SKM-1 treated with dmso at 0.1 percent for 144 hours (cell line): ENCODE measurements at regions not wholly inside any gene's neighbourhood (a gene's known extent, or its start where the extent isn't known, plus 50 kb on each side); places are given as distances from the start of the nearest gene placed in this dataset.

Experiments used
- DNase-seq: peaks from one replicate; lab custom pipeline; 2025; ENCODE audit not compliant: unreplicated experiment; lab: John Stamatoyannopoulos, UW

DNA sequence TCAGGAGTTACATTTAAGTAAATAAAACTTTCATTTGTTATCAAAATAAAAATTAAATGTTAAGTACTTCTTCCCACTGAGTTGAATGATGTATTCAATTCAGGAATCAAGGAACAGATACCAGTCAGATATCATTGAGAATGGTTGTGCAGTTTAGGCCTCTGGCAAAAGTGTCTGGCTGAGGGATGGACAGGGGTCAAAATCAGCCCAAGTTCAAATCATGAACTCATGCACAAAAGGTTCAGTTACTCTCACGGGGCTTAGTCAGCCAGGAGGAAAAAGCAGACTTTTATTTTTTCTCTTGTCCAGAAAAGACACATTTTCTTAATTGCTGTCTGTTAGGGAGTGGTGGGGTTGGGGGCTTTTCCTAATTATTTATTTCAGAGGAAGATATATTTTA lies 166.3 kb downstream of the RASSF9 start:
- no peak for DNase-seq

DNA sequence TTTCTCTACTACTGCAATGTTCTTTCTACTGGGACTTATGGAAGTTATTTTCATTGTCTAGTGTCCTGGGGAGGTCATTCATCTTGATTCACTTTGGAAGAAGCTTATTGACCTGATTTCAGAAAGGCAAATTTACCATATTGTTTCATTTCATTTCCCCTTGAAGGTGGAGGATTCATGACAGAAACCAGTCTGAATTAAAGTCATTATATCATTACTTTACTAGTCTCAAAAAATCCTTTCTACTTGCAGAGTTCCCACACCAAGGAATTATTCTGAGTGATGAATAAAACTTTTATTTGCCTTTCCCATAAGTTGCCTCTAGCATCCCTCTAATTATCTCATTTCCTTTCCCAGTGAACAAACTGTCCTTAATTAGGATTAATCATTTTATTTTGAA lies 163.8 kb downstream of the RASSF9 start:
- no peak for DNase-seq

DNA sequence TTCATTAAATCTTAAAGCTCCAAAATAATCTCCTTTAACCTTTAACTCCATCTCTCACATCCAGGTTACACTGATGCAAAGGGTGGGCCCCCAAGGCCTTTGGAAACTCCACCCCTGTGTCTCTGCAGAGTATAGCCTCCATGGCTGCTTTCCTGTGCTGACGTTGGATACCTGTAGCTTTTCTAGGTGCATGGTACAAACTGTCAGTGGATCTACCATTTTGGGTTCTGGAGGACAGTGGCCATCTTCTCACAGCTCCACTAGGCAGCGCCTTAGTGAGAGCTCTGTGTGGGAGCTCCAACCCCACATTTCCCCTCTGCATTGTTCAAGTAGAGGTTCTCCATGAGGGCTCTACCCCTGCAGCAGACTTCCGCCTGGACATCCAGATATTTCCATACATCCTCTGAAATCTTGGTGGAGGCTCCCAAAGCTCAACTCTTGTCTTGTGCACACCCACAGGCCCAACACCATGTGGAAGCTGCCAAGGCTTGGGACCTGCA lies 162.2 kb downstream of the RASSF9 start:
- no peak for DNase-seq

DNA sequence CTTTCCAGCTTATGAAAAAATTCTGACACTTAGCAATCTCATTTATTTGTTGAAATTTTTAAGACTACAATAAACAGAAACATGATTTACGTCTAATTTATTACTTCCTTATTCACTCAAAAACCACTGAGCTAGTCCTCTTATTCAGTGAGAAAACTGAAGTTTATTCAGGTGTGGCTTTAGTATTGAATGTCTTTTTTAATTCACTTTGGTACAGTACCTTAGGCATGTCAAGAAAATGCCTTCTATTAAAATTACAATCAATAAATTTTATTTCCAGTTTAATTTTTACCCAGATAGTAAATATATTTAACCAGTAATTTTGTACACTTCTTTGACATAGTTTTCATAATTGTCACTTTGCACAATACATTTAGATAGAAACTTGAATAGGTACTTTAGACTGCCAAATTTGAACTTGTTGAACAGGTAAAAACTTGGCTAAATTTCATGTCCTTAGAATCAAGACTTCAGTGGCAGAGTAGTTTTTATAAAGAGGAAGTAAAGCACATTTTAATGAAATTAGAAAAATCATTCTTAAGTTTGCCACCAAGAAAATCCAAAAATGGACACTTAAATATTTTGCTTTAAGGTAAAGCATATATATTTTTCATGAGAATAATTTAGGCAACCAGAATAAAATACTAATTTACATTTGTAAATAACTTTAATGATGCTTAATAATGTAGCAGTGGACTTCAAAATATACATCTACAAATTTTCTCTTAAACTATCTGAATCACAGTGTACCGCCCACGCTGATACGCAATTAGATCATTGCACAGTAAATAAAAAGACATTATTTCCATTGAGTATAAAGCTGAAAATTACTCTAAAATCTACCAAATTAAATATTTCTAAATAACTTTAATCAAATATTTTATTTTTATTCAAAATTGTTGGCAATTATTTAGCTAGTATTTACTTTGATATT lies 159.1 kb downstream of the RASSF9 start:
- DNase-seq: no peak

DNA sequence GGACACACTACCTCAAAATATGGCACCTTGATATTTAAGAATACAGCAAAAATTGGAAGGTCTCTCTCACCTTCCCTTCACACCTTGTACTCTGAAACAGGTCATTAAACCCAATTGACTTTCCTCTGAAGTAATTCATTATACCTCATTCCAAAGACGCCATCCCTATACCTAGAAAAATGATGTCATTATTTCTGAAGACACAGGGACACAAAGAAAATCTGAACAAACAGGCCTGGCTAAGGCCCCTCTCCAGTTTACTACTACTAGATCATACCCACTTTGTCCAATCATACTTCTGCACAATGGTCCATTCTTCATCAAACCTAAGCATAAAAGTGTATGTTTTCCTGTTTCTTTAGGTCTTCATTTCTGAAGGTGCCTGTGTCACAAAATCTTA lies 156.9 kb downstream of the RASSF9 start:
- DNase-seq: no peak

DNA sequence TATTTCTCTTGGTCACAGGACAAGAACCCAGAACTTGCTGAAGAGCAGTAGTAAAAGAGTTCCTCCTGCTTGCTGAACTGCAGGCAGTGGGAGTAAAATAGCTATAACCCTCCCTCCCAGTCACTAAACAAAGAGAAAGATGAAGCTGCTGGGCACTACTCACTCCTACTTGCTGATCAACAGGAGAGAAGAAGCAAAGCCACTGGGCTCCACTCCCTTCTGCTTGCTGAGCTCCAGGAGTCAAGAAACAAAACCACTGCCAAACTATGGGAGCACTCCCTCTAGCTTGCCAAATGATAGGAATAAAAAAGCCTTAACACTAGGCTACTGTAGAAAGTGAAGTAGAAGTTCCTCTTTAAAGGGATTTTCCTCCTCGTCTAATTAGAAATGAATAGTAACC lies 155.3 kb downstream of the RASSF9 start:
- DNase-seq: no peak

DNA sequence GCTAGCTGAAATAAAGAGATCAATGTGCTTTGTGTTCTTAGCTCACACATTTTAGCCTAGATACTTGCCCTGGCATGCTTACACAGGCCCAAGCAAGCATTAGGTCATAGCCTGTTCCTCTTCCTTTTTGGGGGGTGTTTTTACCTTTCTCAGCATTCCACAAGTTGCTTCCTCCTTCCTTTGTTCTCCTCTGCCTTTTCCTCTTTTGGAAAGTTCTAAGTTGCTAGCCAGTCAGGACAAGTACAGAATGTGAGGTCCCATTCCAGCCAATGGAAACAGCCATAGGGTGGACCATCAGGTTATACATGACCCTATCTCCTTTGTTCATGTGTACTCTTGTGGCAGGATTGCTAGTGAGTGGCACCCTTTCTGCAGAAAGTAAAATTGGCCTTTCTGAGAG lies 154.9 kb downstream of the RASSF9 start:
- no peak for DNase-seq

DNA sequence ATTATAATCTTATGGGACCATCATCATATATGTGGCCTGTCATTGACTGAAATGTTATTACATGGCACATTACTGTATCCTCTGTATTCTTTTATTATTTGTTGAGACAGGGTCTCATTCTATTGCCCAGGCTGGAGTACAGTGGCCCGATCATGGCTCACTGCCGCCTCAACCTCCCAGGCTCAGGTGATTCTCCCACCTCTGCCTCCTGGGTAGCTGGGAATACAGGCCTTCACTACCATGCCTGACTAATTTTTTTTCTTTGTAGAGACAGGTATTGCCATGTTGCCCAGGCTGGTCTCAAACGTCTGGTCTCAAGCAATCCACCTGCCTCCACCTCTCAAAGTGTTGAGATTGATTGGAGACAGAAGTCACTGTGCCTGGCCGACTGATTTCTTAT lies 153.2 kb downstream of the RASSF9 start:
- no peak for DNase-seq

DNA sequence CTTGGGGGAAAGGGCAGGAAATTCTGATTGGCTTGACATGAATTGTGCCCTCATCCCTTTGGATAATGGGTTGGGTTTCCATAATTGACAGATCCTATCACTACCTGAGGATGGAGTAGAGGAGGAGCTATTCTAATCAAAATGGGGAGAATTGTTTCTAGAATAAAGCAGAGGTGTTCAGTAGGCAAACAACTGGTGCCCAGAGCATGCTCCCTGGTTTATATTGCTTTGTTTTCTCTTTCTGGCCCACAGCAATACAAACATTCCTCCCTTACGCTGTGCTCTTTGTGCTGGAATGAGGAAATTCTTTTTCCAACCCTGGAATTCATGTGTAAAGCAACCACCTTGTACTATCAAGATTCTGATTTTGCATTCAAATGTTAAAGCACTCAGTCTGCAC lies 147.4 kb downstream of the RASSF9 start:
- DNase-seq: no peak

DNA sequence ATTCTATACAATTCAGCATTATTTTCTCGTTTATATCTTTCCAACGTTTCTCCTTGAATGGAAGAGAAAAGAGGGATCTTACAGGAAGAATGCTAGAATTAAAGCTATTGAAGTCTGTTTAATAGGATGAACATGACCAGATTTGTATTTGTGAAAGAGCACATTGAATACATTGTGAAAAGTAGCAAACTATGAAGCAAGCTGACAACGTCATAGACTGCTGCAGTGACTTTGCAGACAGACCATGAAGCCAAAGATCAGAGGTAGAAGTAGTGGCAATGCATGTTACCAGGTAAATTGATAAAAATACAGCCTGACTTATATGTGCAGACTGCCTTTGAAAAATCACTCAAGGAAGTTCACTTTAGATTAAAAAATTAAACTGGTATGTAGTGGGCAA lies 146.1 kb downstream of the RASSF9 start:
- DNase-seq: no peak

DNA sequence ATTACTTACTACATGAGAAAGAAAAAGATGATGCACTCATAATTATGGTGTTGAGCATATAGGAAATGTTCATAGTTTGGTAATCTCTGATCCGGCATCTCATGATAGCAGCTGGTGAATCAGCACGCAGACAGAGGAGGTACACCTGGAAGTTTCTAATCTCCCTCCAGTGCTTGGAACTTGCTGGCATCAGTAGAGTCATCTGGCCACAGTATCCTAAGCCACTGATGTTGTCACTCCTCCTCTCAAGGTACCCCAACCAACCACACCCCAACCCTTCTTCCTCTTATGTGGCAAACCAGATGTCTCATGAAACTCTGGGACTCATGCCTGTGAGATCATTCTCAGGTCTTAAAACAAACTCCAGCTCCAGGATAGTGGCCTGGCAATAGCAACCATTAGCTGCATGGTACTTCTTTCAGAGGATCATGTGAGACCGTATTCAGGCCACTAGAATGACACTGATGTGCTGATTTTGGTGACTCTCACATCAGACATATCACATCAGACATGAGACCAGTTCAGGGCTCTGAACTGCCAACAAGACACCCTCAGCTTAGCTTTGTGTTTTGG lies 143.0 kb downstream of the RASSF9 start:
- DNase-seq: no peak

DNA sequence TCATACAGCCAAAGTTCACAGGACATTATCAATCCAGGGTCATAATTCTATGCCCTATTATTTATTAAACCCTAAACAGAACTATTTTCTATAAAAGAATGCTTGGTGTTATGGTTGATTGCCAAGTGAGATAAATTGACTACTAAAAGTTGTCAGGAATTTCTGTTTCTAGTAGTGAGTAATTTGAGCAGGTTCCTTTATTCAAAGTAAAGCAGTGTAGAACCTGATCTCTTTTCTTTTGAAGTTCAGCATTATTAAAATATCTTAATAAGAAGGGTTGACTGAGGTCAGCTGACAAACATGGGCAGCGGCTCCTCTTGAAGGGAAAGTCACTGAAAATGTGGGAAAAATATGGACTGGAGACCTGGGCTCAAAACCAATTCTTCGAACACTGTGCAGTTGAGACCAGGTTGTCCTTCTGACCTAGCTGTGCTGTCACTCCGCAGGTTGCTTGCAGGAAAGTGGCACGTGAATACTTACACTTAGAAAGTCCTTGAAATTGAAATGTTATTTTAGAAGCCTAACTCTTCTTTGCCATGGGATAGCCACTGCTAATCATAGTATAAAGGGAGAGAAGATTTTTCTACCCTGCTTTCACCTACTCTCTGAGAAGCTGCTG lies 141.0 kb downstream of the RASSF9 start:
- no peak for DNase-seq

DNA sequence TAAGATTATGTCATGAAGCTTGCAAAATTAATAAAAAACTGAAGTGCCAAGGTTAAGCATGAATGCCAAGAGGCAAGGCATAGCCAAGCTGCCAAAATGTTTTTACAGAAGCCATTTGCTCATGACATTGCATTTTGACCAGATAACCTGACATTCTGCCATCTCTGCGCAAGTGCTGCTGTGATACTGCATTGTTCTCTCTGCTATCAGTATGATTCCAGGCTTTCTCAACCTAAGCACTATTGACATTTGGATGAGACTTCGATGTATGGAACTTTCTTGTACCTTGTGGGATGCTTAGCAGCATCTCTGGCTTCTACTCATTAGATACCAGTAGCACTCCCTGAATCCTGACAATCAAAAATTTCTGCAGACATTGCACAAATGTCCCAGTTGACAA lies 139.2 kb downstream of the RASSF9 start:
- no peak for DNase-seq

DNA sequence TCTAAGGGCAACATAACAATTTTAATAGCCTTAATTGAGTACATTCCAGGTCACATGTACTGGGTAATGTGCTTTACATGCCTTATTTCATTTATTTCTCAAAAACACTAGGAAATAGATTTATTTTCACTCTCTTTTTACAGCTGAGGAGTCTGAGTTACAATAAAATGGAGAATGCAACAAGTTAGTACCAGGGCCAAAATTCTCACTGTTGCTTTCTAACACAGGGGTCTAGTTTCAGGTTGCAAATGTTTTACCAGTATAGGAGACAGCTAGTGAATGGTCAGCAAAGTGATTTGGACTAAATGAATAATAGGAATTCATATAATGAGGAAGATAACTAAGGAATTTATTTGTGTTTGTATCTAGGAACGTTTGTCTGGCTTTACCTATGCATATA lies 137.3 kb downstream of the RASSF9 start:
- no peak for DNase-seq

DNA sequence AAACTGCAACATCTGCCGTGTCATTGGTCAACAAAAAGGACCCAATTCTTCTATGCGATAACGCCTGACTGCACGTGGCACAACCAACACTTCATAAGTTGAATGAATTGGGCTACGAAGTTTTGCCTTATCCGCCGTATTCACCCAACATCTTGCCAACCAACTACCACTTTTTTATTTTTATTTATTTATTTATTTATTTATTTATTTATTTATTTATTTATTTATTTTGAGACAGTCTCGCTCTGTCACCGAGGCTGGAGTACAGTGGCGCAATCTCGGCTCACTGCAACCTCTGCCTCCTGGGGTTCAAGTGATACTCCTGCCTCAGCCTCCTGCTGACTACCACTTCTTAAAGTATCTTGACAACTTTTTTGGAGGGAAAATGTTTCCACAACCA lies 127.4 kb downstream of the RASSF9 start:
- no peak for DNase-seq

DNA sequence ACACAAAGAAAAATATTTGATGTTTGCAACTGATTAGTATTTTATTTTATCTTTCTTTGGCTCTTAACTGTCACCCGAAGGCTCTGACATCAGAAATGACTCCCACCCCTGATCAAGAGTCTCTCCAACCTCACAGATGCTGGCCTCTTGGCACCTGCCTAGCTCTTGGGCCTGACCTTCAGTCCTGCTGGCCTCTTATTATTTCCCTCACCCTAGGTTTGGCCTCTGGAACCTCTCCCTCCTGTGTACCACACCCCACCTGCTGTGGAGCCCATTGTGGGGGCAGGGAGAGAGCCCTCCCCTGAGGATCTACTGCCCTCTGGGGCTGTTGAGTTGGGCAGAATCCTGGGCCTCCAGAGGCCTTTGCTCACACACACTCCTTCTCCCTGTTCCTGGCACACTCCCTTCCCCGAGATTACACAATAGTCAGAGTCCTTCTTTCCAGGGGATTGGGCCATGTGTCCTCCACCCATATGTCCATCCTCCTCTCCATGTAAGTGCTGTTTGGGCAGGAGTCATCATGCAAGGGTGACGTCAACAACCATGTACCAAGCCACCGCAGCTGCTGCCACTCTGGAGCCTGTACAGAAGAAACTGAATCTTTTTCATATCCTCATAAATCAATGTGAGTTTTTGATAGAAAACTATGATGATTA lies 124.3 kb downstream of the RASSF9 start:
- DNase-seq: no peak

DNA sequence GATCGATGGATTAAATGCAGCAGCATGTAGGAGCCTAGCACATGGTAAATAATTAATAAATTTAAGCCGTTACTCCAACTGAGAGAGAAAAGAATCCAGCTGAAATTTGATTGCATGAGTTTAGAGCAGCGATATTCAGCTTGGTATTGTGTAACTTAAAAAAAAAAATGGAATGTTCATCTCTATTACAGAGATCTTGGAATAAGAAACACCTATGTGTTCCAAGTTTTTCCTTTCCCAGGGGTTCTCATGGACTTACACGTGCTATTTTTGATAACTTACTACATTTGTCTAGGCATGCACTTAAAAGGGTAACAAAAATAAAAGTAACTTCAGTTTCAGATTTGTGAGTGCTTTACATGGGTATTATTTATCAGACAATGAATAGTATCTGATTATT lies 122.8 kb downstream of the RASSF9 start:
- no peak for DNase-seq

DNA sequence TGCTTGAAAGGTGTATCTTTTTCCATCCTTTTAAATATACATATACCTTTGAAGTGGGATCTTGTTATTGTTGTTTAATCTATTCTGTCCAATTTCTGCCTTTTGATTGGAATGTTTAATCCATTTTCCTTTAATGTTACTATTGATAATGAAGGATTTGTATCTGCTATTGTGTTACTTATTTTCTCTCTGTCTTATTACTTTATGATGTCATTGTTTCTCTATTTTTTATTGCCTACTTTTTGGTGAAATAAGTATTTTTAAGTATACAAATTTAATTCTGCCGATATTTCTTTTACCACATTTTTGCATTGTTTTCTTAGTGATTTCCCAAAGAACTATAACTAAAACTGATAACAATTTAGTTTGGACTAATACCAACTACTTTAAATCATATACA lies 121.8 kb downstream of the RASSF9 start:
- no peak for DNase-seq

DNA sequence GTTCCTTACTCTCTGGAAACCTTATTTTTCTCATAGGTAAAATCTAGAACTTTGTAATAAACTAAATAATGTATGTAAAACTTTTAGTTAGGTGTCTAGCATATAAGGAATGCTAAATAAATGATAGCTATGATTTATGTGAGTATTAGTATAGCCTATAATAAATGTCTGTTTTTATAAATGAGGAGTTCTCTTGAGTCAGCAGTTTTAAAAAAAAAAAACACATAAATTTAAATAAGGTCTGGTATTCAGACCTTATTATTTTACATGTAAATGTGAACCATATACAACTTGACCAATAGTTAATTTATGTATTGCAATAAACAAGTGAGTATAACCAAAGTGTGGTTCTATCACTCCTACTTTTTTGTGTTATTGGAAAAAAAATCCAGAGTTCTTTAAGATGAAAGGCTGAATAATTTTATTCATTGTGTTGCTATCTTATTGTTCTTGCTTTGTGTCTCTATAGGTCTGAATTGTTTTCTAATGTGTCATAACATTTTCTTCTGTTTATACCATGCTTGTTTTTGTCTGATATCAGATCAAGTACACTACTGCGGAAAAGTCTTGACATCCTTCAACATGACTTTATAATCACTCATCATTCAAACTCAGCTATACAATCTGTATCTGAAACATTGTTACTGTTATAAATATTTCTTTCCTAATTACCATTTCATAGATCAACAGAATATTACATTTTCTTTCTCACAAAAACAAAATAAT lies 115.7 kb downstream of the RASSF9 start:
- DNase-seq: no peak

DNA sequence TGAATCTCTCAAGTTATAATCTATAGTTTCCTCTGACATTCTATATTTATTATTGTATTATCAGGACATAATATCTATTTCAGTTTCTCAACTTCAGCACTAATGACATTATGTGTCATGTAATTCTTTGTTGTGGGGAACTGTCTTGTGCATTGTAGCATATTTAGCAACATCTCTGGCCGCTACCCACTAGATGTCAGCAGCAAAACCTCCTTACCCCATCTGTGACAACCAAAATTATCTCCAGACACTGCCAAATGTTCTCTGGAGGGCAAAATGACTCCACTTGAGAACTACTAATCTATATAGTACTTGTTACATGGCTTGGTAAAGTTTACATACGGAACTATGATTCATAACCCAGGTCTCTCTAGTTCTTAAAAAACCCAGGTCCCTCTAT lies 110.2 kb downstream of the RASSF9 start:
- no peak for DNase-seq
